GM20000 (cell line): ENCODE measurements at regions not wholly inside any gene's neighbourhood (a gene's known extent, or its start where the extent isn't known, plus 50 kb on each side); places are given as distances from the start of the nearest gene placed in this dataset.

Experiments
- DNase-seq: peaks from one replicate; pipeline ENCODE4 v3.0.0; 2012; ENCODE audit warnings: low spot score
- TF ChIP-seq, protein P1 (sequence below): IDR thresholded peaks from 2 replicates; pipeline ENCODE4 v1.5.1; 2012; ENCODE audit warnings: mild to moderate bottlenecking, control low read depth; ENCODE audit errors: extremely low read depth, missing control alignments

DNA sequence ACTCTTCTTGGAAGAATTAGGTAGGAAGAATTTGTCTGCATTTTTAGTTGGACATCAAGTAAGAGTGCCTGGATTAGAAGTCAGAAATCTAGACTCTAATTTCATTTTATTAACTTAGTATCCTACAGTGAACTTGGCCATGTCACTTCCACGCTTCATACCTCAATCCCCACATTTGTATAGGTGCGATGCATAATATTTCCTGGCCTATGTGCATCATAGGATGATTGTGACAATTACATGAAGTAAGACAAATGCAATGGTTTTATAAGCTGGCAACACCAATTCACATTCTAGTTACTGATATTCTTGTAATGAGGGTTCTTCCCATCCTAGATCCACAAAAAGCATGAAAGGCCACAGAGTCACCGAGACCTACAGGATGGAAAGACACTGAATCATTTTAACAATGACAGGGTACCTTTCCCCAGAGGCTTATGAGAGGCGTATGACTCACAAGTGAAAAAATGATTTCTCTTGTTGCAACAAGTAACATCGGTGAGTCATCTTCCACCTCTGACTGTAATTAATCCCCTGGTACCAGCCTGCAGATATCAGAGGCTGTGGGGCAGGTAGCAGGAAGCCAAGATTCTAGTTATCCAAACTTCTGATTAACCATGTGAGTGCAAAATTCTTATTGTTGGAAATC is 56.0 kb upstream of the OR5AK2 start:
- TF ChIP-seq, protein P1, sequence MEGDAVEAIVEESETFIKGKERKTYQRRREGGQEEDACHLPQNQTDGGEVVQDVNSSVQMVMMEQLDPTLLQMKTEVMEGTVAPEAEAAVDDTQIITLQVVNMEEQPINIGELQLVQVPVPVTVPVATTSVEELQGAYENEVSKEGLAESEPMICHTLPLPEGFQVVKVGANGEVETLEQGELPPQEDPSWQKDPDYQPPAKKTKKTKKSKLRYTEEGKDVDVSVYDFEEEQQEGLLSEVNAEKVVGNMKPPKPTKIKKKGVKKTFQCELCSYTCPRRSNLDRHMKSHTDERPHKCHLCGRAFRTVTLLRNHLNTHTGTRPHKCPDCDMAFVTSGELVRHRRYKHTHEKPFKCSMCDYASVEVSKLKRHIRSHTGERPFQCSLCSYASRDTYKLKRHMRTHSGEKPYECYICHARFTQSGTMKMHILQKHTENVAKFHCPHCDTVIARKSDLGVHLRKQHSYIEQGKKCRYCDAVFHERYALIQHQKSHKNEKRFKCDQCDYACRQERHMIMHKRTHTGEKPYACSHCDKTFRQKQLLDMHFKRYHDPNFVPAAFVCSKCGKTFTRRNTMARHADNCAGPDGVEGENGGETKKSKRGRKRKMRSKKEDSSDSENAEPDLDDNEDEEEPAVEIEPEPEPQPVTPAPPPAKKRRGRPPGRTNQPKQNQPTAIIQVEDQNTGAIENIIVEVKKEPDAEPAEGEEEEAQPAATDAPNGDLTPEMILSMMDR: no peak
- DNase-seq: no peak

DNA sequence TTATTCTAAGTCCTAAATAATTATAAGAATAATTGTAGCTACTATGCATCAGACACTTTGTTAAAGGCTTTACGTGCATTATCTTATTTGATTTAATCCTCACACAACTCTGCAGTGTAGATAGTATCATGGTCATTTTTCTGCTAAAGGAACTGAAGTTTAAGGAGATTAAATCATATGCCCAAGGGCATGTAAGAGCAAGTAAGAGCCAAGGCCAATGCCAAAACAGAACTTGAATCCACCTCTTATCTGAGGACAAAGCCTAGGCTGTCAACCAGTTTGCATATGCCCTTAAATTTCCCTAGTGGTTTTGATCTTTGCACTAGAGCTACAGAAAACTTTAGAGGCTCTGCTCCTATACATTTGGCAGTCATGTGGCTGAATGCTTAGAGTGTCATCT is 65.6 kb upstream of the OR5AK2 start:
- TF ChIP-seq, protein P1: no peak
- DNase-seq: no peak

DNA sequence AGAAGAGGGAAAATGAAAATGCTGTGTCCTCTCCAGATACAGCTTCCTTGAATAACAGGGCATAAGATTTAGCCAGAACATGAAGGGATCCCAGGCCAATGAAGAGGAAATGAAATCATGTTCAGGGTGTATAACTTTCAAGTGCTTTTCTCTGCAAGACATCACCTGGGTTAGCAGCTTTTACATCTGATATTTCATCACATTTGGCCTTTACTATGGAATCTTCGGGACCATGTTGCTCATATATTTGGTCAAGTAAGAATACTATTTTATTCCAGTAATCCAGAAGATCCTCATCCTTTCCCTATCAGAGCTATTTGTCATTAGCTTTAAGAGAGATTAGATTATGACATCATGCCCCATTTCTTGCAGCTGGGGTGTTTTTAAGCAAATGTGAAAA is 66.3 kb upstream of the OR5AK2 start:
- TF ChIP-seq, protein P1: no peak
- no peak for DNase-seq

DNA sequence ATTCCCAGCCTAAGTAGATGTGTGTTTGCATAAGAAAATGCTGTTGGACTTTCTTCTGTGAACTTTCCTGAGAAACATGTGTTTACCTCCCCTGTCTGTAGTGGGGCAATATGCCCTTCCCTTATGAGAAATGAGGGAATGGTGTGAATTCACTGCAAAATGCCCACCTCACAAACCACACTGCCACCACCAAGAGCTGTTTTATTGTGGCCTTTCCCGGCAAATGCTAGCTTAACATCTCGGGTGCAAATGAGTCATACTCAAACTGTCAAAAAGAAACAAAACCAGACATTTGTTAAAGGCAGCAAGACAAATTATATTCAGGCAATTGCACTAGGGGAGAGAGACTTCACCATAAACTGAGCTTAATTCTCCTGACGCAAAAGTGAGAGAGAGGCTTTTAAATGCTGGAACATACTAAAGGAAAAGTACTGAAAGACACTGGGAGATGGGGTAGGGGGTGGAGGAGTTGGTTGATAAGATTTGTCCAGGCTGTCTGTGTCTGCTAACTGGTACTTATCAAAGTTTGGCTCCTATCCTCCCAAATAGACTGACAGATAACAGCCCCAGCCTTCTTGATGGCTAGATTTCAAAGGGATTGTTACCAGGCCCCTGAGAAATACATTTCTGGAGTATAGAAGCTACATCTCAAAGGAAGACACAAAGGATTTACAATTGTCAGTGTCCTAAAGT is 70.9 kb upstream of the OR5AK2 start:
- DNase-seq: no peak
- TF ChIP-seq, protein P1: no peak

DNA sequence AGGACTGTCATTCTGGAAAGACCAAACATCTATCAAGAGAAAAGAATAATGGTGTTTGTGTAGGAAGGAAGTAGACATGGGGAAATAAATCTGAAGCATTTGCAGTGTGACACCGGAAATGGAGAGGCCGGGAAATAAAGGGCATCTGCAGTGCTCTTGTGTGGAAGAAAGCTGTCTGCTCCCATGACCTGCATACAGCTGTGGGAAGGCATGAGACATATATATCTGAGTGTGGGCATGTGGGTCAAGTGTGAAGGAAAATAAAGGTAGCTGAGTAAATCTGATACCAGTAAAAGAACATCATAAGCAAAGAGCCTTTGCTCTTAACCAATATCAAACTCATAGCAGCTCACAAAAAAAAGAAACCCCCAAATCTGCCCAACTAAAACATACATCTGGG is 72.1 kb upstream of the OR5AK2 start:
- no peak for DNase-seq
- TF ChIP-seq, protein P1: no peak

DNA sequence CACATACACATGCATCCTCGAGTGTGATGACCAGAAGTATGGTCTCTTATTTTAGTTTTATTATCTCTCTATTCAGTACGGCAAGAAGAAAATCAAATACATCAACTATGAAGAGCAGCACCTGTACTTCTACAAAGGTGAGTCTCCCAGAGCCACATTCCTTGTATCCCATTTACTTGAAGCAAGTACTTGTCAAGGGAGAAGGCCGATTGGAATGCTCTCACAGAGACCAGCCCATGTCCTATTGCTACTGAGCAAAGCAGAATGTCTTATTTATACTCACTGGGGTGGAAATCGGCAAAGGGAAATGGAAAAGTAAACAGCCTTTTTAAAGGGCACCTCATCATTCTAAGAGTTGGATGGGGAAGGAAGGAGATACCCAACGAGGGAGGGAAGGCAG is 72.6 kb upstream of the OR5AK2 start:
- TF ChIP-seq, protein P1: no peak
- DNase-seq: no peak

DNA sequence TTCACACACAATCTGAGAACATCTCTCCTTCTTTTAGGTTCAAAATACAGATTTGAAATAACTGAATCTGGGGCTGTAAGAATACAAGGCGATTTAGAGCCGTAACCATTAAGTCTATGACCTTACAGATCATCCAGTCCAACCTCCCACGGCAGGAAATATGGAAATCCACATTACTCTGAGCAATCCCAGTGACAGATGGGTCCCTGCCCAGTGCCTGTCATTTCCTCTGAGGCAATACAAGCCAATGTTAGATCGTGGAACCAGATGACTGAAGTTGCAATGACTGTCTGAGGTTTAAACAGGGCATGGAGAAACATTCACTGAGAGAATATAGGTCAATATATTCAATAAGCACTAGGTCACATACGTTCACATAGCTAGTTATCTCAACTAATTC is 77.4 kb upstream of the OR5AK2 start:
- no peak for DNase-seq

More for the DNA sequence above, 77.4 kb upstream of the OR5AK2 start:
- TF ChIP-seq, protein P1: no peak
